Activated CD8-positive, alpha-beta memory T cell treated with anti-CD3 and anti-CD28 coated beads for 4 hours (primary cell): ENCODE measurements at regions not wholly inside any gene's neighbourhood (a gene's known extent, or its start where the extent isn't known, plus 50 kb on each side); places are given as distances from the start of the nearest gene placed in this dataset.
A peak's percentile ranks its signal among the peaks of the same experiment; 100 is the strongest.

Experiments
- DNase-seq, 2 donors: peaks; one replicate each; pipeline ENCODE4 v3.0.0-alpha.2; 2020; ENCODE audit warnings: low read depth in 2 of 2

GRCh38 chr2:144333143-144333555 is 186.8 kb downstream of the ZEB2 start:
- DNase-seq, result no peak

DNA sequence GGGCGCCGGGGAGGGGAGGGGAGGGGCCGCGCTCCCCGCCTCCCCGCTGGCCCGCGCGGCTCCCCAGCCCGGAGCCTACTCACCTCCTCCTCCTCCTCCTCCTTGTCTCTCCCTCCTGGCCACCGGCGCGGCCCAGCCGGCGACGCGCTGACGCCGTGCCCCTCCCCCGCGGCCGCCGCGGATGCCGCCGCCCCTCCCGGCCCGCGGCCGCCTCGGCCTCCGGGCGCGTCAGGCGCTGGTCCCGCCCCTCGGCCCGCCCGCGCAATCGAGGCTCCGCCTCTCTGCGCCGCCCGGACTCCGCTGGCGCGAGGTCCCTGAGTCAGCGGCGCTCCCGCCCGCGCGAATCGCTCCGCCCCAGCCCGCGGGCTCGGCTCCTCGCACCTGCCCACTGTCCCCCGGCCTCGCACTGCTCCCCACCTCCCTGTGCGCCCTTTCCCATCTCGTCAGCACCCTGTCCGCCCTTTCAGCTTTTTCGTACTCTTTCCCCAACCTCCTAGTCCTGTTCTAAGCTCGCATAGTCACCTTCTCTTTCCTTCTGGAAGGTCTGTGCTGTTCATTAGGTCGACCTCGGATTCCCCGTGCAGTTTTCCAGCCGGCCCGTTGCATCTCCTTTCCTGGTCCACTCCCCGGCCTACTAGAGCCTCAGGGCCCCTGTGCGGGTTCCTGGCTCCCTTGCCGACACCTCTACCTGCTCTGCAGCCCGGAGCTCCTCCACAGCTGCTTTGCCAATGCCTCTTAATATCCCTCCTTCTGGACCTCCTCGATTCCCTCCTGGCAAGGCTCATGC is 187.4 kb downstream of the ZEB2 start:
- DNase-seq, result peak; percentile 76 to 81

- DNase-seq, result peak in 1 of 2 donors; percentile 27
Measured at GRCh38 chr2:144331674-144332355, 188.1 kb downstream of the ZEB2 start.

DNA sequence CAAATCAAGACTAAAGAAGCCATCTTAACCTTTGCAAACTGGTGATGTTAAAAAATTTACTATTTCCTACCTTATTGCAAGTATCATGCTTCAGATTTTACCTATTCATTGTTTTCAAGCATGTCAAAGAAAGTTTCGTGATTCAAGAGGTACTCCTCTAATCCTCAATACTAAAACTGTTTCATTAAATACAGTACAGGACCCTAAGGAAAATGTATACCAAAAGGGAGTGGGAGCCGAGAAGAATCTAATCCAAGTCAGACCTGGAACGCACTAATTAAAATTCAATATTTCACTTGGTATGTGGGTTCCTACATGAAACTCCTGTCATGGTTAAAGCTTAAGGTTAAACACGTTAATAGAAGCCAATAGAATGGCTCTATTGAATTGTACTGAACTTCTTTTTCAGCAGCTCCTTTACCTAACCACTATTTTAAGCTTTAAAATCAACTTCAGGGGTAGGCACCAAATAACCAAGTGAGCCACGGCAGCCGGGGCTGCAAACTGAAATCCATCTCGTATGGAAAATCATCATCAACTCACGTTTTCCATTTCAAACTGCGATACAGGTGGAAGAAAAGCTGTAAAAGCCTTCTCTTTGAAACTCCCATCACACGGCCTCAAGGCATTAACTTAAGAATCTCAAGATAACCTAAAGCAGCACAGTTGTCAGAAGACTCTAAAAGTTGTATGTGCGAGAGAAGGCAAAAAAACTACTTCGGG is 188.8 kb downstream of the ZEB2 start:
- no peak for DNase-seq

DNA sequence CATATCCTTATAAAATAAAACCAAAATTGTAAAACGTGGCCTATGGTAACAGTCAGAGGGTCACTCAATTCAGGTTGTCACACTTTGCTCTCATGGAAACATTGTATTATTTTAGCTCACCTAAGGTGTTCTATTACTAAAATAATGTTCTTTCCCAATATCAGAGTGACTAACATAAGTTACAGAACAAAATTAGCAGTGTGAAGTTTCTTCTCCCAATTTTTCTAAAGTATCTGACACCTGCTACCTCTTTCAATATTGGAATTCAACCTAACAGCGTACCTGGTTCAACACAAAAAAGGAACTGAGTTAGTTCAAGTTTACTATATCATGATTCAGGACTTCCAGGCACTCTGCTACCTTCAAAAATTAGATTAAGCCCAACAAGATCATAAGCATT is 190.4 kb downstream of the ZEB2 start:
- no peak for DNase-seq

DNA sequence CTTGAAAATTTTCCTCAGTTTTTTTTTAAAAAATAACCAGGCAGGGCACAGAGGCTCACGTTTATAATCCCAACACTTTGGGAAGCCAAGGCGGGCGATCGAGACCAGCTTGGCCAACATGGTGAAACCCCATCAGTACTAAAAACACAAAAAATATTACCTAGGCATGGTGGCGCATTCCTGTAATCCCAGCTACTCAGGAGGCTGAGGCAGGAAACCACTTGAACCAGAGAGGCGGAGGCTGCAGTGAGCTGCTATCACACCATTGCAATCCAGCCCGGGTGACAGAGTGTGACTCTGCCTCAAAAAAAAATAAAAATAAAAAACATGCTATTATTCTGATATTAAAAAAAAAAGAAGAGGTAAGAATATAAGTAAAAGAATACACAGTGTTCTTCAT is 191.0 kb downstream of the ZEB2 start:
- DNase-seq, result no peak

DNA sequence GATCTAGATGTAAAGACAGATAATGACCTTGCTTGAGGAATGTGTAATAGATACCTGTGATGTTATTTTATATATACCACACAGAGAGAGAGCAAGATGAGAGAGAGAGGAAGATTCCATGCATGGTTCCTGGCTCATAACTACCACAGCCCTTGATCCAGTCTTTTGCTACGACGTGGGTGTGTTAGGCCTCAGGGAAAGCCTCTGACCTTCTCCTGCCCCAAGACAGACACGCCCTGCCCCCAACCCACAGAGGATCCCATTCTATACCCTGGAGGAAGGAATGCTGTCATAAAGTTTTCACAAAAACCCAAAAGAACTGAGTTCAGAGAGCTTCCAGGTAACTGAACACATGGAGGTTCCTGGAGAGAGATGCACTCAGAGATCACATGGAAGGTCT is 193.1 kb downstream of the ZEB2 start:
- no peak for DNase-seq

GRCh38 chr2:144325086-144325485 is 194.8 kb downstream of the ZEB2 start:
- DNase-seq, result peak; percentile 32 to 55

GRCh38 chr2:144324446-144325045 is 195.4 kb downstream of the ZEB2 start:
- DNase-seq, result no peak

DNA sequence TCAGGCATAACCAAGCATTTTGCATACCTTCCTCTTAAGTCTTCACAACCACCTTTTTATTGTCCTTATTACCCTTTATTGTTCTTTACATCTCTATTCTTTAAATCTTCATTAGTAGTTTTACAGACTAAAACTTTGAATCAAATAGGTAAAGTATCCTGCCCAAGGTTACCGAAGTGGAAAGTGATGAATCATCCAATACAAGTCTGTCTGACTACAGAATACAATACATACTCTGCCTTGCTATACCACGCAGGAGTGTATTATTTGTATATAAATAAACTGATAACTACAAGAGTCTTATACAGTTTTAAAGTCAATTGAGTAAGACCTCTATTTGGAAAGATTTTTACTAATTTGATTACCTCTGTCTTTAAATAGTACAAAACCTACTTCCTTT is 196.0 kb downstream of the ZEB2 start:
- no peak for DNase-seq

DNA sequence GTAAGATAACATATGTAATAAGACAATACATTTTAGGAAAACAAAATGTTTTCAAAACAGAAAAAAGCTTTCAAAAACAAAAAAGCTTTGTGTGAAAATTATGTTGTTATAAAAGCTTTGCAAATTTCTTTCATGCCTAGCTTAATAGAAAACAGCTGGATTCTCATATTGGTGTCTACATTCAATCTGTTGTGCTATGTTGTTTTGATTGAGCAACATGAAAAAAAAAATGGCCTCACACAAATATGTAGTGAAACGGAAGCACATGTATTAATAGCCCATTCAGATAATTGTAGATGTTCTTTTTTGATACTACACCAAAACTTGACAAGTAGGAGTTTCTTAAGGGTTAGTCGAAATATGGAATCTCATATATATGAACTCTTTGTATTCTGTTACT is 197.5 kb downstream of the ZEB2 start:
- no peak for DNase-seq

DNA sequence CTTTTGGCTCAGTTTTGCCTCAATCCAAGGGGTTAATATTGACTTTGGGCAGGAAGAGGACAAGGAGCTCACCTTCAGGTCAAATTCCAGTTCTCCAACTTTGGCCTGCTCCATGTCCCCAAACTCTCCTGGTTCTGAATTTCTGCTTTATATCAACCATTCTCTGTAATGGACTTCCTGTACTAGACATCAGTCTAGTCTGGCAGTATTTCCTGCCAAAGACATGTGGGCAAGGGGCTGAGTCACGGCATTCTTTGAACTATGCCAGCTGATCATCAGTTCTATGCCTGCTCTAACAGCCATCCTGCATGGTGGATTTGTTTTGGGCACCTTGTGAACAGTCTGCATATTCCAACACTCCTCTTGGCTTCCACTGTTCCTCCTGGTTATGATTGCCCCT is 199.4 kb downstream of the ZEB2 start:
- peak; percentile 34 to 70 for DNase-seq

DNA sequence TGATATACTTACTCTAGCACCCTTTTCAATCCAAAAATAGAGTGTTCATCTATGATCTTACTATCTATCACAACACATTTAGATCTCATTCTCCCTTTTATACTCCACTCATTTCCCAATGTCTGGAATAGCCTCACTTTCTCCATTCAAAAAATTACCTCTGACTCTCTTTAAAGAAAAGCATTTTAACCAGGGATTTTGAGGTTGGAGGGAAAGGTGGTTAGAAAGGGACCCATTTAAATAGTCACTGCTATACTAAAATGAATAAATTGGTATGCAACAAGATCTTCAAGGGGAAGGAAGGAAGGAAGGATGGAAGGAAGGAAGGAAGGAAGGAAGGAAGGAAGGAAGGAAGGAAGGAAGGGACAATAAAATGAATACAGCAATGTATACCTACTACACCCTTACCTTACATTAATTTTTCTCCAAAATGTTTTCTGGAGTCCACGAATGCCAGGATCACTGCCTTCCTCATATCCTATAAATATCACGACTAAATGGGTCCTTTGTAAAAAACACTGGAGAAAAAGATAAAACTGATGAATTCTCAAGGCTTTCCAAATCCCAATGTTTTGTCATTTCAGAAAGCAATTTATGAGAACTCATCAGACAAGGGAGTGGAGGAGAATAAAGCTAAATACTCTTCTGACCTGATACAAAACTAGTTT is 202.7 kb downstream of the ZEB2 start:
- DNase-seq, result no peak

DNA sequence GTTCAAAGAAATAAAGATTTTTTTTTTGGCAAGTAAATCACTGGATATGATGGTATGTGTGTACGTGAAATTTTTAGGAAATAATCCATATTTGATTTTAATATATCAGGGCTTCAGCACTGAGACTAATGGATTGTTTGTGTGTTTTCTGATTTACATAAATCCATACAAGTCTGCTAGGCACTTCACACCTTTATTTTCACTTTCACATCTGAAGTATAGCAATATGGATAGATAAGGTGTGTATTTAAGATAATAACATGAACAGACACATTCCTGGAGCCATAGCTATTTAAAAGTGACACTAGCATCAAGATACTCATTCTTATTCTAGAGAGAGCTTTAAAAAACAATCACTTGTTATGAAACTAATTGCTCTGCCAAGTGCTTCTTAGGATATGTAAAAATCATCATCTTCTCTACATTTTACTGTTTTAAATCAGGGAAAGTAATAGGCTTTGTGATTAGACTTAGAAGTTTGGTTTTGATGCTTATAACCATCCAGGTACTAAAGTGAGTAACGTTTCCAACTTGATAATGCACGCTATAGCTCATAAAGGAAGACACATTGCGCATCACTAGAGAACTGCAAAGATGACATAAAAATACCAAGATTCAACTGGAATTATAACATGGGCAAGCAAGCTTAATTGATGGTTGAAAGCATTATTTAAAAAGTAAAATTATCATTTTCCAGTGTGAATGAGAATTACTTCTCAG is 208.9 kb downstream of the ZEB2 start:
- DNase-seq, result no peak

GRCh38 chr2:144310484-144310883 is 209.4 kb downstream of the ZEB2 start:
- no peak for DNase-seq

DNA sequence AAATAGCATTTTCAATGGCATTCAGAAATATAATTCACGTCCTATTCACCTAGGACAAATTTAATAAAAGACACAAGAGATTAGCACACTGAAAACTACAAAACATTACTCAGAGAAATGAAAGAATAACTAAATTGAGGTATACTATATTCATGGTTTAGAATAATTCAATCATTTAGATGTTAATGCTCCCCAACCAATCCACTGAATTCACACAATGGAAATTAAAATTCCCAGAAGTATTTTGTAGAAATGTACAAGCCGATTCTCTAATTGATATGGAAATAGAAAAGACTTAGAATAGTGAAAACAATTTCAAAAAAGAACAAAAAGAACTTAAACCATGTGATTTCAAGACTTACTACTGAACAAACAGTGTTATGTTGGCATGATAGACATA is 212.2 kb downstream of the ZEB2 start:
- DNase-seq, result no peak

DNA sequence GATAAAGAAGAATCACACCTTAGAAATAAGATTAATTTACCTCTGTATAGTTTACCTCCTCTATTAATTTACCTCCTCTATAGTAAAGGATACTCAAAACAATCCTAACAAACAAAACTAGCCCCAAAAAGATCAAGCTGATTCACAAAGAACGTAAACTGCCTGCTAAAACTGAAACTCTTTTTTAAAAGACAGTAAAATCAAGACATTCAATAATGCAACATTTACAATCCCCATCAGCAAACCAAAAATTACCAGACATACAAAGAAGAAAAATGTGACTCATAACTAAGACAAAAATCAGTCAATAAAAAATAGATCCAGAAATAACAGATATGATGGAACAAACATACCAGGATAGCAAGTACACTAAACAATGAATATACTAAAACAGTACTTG is 215.7 kb downstream of the ZEB2 start:
- DNase-seq, result no peak

- DNase-seq, result no peak
Measured at GRCh38 chr2:144300632-144301031, 219.3 kb downstream of the ZEB2 start.

- no peak for DNase-seq
Measured at GRCh38 chr2:144290276-144290675, 229.6 kb downstream of the ZEB2 start.

DNA sequence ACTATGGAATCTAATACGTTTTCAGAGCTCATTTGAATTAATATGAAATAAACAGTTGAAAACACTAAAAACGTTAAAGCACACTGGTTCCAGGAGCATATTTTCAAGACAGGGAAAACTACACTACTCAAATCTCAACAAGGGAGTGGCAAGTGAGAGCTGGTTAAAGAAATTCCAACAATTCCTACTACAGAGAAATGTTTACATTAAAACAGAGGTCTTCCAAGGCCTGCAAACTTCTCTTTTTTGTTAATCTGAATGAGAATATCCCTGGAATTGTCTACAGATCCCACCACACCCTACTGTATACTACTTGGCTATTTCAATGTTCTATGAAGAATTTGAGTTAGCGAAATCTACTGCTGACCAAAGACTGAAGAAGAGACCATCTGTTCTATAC is 231.5 kb downstream of the ZEB2 start:
- no peak for DNase-seq

DNA sequence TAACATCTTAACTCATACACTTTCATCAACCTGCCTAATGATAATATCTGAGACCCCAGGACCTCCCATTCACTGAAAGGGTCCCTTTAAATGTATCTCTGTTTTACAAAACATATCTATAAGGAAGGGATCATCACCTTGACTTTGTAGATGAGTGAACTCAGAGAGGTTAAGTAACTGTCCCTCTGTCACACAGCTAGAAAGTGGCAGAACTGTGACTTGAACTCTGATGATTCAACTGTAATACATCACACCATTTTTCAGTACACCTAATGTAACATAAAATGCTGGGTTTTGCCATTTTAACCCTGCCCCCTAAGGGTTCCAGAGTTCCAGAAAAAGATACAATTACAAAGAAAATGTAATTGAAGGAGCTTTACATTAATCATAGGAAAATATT is 234.6 kb downstream of the ZEB2 start:
- no peak for DNase-seq
